ENCODE measurements at regions not wholly inside any gene's neighbourhood (a gene's known extent, or its start where the extent isn't known, plus 50 kb on each side); places are given as distances from the start of the nearest gene placed in this dataset.
"Not testable (repeated sequence)": the region's sequence is repeated elsewhere in the genome, so short reads cannot be mapped to it uniquely, and the experiment has no call there.

DNA sequence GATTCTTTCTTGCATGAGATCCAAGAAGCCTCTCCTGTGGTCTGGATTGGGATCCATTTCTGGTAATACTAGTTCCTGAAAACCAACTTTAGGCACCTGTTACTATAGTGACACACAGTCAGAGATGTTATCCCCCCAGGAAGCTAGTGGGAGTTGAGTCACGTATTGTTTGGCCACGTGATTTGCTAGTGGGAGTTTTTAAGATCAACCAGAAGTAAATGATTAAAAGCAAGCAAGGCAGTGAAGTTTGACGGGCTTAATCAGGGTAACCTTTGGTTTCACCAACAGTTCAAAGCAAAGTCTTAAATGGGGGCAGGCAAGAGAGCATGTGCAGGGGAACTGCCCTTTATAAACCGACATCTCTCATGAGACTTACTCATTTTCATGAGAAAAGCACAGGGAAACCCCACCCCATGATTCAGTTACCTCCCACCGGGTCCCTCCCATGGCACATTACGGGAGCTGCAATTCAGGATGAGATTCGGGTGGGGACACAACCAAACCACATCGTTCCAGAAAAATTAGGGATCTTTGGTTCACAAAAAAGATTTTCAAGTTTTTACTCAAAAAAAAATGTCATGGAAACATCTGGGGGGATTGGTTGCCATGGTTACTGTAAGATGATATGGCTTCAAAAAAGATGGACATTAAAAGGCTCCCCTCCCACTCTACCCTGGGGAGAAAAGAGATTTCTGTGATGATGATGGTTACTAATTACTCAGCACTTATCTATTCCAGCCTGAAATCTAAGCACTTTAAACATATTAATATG, 483.1 kb upstream of the ERCC4 start:
- intact Hi-C loops (cut with DNase I): no loop called here
- no peak for DNase-seq
- ATAC-seq (ENCODE audit: poor library complexity): no peak

GRCh38 chr16:13437413-13437795, 482.6 kb upstream of the ERCC4 start:
- intact Hi-C loops (cut with DNase I): no loop called here

DNA sequence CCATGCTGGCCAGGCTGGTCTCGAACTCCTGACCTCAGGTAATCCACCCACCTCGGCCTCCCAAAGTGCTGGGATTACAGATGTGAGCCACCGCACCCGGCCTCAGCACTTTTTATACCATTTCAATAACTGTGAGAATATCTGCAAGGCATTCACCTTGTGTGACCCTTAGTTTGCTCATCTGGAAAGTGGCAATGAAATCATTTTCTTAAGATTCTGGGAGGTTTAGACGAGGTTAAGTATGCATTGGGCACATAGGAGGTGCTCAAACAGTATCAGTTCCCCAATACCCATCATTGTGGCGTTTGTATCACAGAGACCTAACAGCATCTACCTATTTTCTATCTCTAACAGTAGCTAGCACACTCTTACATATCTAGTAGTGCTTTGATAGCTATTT, 481.9 kb upstream of the ERCC4 start:
- ATAC-seq (ENCODE audit: poor library complexity): no peak
- intact Hi-C loops (cut with DNase I): no loop called here
- DNase-seq: no peak

More at GRCh38 chr16:13437413-13437795, 482.6 kb upstream of the ERCC4 start:
- DNase-seq (no peak), ATAC-seq (ENCODE audit: poor library complexity) (no peak)

DNA sequence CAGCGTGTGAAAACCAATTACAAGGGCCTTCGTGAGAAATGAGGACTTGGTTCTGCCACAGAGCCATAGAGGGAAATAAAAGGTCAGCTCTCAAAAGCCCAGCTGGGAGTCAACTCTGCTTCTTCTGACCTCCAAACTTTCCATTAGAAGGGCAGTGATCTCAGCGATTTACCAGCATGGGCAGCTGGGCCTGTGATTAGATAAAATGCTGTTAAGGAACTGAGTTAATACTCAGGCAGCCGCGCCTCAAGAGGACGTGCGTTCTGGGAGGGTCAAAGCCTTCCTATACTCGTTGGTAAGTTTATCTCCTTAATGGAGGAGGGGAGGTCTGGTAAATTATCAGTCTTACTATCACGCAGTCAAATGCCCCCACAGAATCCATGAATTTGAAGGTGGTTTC, 480.2 kb upstream of the ERCC4 start:
- intact Hi-C loops (cut with DNase I): no loop called here
- no peak for ATAC-seq (ENCODE audit: poor library complexity)
- DNase-seq: no peak

DNA sequence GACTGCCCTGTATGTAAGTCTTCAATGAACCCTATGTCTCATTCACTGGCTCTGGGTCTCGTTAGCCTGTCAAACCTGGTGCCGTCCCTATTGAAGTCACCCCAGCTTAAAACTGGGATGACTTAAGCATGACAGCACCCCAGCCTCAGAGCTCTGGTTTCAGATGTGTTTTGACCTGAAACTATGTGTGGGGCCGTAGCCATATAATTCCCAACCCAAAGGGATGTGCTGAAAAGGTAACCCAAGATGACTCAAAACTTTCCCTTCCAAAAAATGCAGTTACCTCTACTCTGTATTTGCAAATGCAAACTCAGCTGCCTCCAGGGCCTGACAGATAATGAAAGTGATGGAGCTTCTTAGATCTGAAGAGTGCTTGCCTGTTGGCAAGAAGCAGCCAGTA, 478.3 kb upstream of the ERCC4 start:
- DNase-seq: no peak
- ATAC-seq (ENCODE audit: poor library complexity): no peak
- intact Hi-C loops (cut with DNase I): no loop called here

GRCh38 chr16:13448346-13448745, 471.6 kb upstream of the ERCC4 start:
- ATAC-seq (ENCODE audit: poor library complexity): no peak
- no peak for DNase-seq
- intact Hi-C loops (cut with DNase I): no loop called here

DNA sequence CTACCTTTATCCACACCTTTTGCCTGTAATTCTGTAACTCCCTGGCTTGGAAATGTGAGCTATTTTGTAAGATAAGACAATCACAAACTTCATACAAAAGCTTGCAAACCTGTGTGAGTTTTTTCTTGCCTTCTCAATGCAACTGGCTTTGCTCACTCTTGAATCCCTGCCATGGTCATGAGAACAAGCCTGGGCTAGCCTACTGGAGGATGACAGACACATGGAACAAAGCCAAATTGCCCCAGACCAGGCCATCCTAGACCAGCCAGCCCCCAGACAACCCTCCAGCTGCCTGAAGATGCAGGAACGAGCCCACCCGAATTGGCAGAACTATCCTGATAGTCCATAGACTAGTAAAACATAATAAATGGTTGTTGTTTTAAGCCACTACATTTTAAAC, 466.6 kb upstream of the ERCC4 start:
- ATAC-seq (ENCODE audit: poor library complexity): no peak
- DNase-seq: no peak
- intact Hi-C loops (cut with DNase I): no loop called here

DNA sequence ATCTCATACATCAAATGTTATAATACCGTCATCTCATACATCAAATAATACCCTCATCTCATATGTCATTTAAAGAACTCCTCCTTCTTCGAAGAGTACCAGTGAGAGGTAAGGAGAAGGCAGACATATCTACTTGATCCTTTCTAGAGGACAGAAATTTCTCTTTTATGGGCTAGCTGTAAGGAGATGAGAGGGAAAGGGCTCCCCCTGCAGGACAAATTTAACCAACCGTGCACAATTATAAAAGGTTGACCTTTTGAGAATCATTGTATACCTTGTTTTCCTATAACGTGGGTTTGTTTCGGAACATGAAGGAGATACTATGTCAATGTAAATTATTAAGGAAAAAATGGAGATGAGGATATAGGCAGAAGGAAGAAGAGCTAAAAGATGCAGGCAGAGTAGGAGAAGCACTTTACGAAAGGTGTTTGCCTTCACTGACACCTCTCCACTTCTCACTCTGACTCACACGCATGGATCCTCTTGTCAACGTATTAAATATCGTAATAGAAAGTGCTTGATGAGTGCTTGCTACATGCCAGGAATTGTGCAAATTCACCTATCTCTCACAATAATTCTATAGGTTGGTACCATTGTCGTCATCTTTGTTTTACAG, 465.9 kb upstream of the ERCC4 start:
- DNase-seq (no peak), ATAC-seq (ENCODE audit: poor library complexity) (no peak)
- intact Hi-C loops (cut with DNase I): no loop called here

DNA sequence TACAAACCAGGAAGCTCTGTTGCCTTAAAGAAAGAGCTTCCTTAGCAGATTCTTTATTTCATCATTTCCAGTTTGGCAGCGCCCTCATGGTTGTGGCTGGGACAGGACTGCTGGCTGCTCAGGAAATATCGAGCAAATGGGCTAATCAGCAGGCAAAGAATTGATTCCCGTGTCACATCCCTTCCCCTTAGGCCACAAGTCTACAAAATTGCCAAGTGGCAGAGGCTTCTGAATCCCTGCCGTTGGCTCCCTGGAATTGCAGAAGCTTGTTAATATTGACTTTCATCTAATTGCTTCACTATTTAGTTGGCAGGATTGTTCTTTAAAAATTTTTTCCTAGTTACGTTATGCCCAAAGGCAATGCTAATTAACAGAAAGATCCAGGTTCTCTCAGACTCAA, 456.3 kb upstream of the ERCC4 start:
- ATAC-seq (ENCODE audit: poor library complexity): no peak
- no peak for DNase-seq

DNA sequence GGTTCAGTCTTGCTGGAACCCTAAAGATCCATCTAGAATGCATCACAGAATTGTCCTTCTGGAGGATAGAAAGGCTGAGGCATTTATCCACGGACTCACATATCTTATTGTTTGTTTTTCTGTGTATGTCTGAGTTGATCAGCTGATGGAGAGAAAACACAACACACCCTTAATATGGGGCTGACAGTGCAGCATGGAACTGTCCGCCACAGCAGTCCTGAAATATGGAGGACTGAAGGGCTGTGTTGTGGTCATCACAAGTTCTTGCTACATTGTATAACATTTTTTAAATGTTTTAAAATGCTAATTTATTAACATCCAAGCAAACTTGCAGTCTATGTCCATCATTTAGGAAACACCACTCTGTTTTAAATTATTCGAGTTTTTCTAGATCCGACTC, 448.9 kb upstream of the ERCC4 start:
- intact Hi-C loops (cut with DNase I): no loop called here
- ATAC-seq (ENCODE audit: poor library complexity) (no peak), DNase-seq (no peak)

More for the DNA sequence above, 456.3 kb upstream of the ERCC4 start:
- intact Hi-C loops (cut with DNase I): no loop called here

GRCh38 chr16:13478991-13479390, 441.0 kb upstream of the ERCC4 start:
- DNase-seq (no peak), ATAC-seq (ENCODE audit: poor library complexity) (no peak)
- intact Hi-C loops (cut with DNase I): no loop called here

GRCh38 chr16:13479549-13479948, 440.4 kb upstream of the ERCC4 start:
- intact Hi-C loops (cut with DNase I): no loop called here
- DNase-seq (no peak), ATAC-seq (ENCODE audit: poor library complexity) (no peak)

DNA sequence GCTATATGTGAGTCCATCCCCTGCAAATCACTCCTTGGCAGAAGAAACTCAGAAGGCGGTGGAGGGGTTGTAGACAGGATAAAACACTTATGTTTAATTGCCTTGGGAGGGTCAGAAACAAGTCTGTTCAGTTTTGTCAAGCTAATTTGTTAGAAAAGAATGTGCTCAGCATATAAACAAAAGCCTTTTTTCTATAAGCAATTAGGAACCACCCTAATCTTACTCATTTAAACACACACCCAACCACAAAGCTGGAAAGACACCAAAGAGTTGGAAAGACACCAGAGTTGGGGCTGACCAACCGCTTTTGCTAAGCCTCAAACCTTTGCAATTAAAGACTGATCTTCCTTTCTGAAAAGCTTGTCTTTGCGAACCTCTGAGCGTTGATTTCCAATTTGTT, 439.2 kb upstream of the ERCC4 start:
- intact Hi-C loops (cut with DNase I): no loop called here
- no peak for DNase-seq
- no peak for ATAC-seq (ENCODE audit: poor library complexity)

- no peak for ATAC-seq (ENCODE audit: poor library complexity)
- intact Hi-C loops (cut with DNase I): no loop called here
- no peak for DNase-seq
Observed at GRCh38 chr16:13483121-13483520, 436.8 kb upstream of the ERCC4 start.

DNA sequence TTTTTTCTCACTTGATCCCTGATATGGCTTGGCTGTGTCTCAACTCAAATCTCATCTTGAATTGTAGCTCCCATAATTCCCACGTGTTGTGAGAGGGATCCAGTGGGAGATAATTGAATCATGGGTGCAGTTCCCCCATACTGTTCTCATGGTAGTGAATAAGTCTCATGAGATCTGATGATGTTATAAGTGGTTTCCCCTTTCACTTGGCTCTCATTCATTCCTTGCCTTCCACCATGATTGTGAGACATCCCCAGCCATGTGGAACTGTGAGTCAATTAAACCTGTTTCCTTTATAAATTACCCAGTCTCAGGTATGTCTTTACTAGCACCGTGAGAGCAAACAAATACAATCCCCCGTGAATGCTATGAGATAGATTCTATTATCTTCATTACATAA, 430.5 kb upstream of the ERCC4 start:
- intact Hi-C loops (cut with DNase I); ATAC-seq (ENCODE audit: poor library complexity); DNase-seq: not testable (repeated sequence)

GRCh38 chr16:13492046-13492445, 427.9 kb upstream of the ERCC4 start:
- DNase-seq: no peak
- intact Hi-C loops (cut with DNase I): no loop called here
- ATAC-seq (ENCODE audit: poor library complexity): no peak

DNA sequence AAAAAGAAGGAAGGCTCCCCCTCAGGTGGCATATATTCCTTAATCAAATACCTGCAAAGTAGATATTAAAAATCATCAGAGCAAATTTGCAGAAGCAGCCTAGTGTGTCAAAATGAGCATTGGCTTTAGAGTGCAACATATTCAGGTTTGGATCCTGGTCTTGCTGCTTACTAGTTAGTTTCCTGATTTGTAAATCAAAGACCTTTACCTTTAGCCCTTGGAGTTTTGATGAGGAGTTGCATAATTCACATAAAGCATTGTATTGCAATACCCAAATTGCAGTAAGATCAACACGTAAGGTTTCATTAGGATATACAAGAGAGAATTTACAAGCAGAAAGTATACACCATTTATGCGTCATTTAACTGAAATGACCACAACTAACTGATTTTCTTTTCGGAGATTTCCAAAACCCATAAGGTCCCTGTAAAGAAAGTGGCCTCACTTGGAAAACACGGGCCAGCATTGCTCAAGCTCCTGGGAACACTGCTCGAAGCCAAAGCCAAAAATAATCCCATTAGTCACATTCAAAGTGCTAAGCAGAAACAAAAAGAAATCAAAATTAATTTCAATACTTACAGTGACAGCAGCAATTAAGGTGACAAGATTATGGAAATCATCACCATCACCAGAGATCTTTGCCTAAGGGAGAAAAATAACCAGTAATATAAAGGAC, 415.9 kb upstream of the ERCC4 start:
- DNase-seq: no peak
- intact Hi-C loops (cut with DNase I): no loop called here
- no peak for ATAC-seq (ENCODE audit: poor library complexity)

DNA sequence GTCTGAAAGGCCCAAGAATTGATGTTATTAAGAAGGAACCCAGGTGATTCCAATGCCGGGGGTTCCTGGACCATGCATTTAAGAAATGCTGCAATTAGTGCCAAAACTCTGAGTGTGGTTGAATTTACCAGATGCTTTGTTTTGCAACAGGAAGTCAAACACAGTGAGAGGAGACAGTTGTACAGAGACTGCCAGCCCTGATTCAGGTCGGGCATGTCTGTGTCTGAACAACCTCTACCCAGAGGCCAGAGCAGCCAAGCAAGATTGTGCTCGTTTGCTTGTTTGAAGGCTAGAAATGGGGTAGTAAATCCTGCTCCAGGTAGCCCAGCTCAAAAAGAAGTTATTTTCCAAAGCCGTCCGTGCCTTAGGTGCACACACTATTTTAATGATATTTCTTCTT, 412.4 kb upstream of the ERCC4 start:
- intact Hi-C loops (cut with DNase I): no loop called here
- DNase-seq: no peak
- ATAC-seq (ENCODE audit: poor library complexity): no peak

DNA sequence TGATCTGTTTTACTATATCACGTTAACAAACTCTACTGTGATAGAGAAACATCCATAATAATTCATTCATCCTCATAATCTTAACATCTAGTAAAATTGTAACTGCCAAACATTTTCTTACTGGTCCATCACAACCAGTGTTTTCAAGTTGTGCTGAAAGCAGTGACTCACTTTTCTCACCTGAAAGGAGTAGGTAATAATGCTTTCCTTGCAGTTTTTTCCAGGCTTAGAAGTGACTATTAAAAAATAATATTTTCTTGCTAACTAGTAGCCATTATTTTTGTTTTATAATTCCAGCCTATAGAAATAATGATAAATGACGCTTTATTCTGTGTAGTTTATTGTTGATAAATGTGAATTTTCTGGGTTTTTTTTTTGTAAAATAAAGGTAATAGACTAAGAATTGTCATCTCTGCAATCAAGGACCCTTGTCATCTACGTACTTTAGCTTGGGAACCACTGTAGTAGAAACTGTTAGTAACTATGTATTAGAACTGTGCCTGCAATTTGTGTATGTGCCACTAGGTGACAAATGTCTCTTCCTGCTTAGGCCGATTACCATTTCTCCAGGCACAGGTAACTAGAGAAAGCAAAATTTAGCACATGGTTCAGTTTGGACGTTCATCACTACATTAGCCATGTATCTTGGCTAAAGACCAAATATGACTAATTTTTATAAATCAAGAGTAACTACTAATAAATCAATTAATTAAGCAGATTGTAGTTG, 409.4 kb upstream of the ERCC4 start:
- intact Hi-C loops (cut with DNase I): no loop called here
- ATAC-seq (ENCODE audit: poor library complexity) (no peak), DNase-seq (no peak)

DNA sequence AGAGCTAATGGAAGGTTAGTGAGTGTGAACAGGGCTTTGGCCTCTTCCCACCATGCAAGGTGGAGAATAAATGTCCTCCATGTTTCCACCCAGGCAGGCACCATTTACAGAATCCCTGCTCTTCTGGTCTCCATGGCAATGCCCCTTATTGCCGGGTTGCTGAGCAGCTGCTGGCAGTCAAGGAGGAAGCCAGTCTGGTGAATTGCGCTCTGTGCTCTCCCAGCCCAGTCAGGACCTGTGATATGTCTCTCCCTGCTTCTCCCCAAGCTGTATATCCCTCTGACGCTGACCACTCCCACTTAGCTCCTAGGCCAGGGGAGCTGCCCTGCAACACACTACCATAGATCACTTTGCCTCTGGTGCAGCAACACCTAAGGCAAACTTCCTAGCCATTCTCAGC, 402.1 kb upstream of the ERCC4 start:
- intact Hi-C loops (cut with DNase I): no loop called here
- no peak for DNase-seq
- no peak for ATAC-seq (ENCODE audit: poor library complexity)
